Activated B cell treated with CpG ODN at 0.5 μM for 24 hours (primary cell): ENCODE measurements at regions not wholly inside any gene's neighbourhood (a gene's known extent, or its start where the extent isn't known, plus 50 kb on each side); places are given as distances from the start of the nearest gene placed in this dataset.

Experiments
- ATAC-seq: fragments of 200-7000 bp; cut with Tn5 transposase; one replicate; pipeline ENCODE4 v1.10.0; 2021; ENCODE audit warnings: low read depth, mild to moderate bottlenecking, moderate library complexity
- CTCF ChIA-PET: fragments of 350-600 bp; sonication (Branson Sonifier 250); formaldehyde crosslinking; loops from one replicate; lab custom pipeline; 2021; ENCODE audit warnings: antibody characterized with exemption; lab: Charles Lee
- POLR2A ChIA-PET: fragments of 350-600 bp; sonication (Branson Sonifier 250); formaldehyde crosslinking; loops from one replicate; lab custom pipeline; 2021; ENCODE audit warnings: antibody characterized with exemption; lab: Charles Lee
- DNase-seq: peaks from one replicate; pipeline ENCODE4 v3.0.0; 2022
- H3K27ac Mint-ChIP-seq: one replicate; pipeline ENCODE4 v1.8.0; 2020; ENCODE audit warnings: mixed read lengths
- H3K27me3 Mint-ChIP-seq: one replicate; pipeline ENCODE4 v1.8.0; 2021; ENCODE audit warnings: mixed read lengths
- H3K36me3 Mint-ChIP-seq: one replicate; pipeline ENCODE4 v1.8.0; 2021; ENCODE audit warnings: low read depth, mixed read lengths
- H3K4me1 Mint-ChIP-seq: one replicate; pipeline ENCODE4 v1.8.0; 2021; ENCODE audit warnings: mixed read lengths
- H3K4me3 Mint-ChIP-seq: one replicate; pipeline ENCODE4 v1.8.0; 2020; ENCODE audit warnings: mild to moderate bottlenecking, mixed read lengths
- H3K9me3 Mint-ChIP-seq: one replicate; pipeline ENCODE4 v1.8.0; 2020; ENCODE audit warnings: mixed read lengths
- CTCF ChIP-seq: fragments of 200-600 bp; IDR thresholded peaks from one replicate; pipeline ENCODE4 v1.8.0; 2022; ENCODE audit warnings: antibody characterized with exemption, mild to moderate bottlenecking
- intact Hi-C: fragments of 100-400 bp; cut with micrococcal nuclease; formaldehyde crosslinking; loops from one replicate; pipeline ENCODE4 v1.15.1; 2024

GRCh38 chr17:53668854-53669253, 153.9 kb upstream of the KIF2B start:
- ChIA-PET POLR2A (no interaction called here), CTCF (no interaction called here)
- DNase-seq = no peak
- Mint-ChIP-seq H3K36me3 (no peaks in the 10 kb centered on the region), H3K9me3 (peaks cover 20% of the 10 kb centered on the region), H3K4me3 (no peak overlapping the region), H3K27ac (no peak overlapping the region), H3K4me1 (no peaks in the 10 kb centered on the region), H3K27me3 (no peaks in the 10 kb centered on the region)
- no peak for ATAC-seq
- intact Hi-C loops = no loop called here
- no peak for TF ChIP-seq CTCF

- CTCF ChIA-PET = no interaction called here
- H3K27ac Mint-ChIP-seq = no peak overlapping the region
- H3K4me1 Mint-ChIP-seq = no peaks in the 10 kb centered on the region
- H3K36me3 Mint-ChIP-seq = no peaks in the 10 kb centered on the region
- POLR2A ChIA-PET = no interaction called here
- DNase-seq (no peak), ATAC-seq (no peak)
- intact Hi-C loops = no loop called here
- no peak for TF ChIP-seq CTCF
- H3K4me3 Mint-ChIP-seq = no peak overlapping the region
- no peaks in the 10 kb centered on the region for H3K27me3 Mint-ChIP-seq
- peaks cover 9% of the 10 kb centered on the region for H3K9me3 Mint-ChIP-seq
These were observed 160.1 kb upstream of the KIF2B start for GRCh38 chr17:53662608-53663007.

GRCh38 chr17:53659181-53659580, 163.5 kb upstream of the KIF2B start:
- no peak for DNase-seq
- Mint-ChIP-seq H3K4me1 (no peaks in the 10 kb centered on the region), H3K27me3 (no peaks in the 10 kb centered on the region), H3K4me3 (no peak overlapping the region), H3K36me3 (no peaks in the 10 kb centered on the region), H3K27ac (no peak overlapping the region), H3K9me3 (no peaks in the 10 kb centered on the region)
- POLR2A ChIA-PET = no interaction called here
- ATAC-seq = no peak
- intact Hi-C loops = no loop called here
- CTCF ChIA-PET = no interaction called here
- no peak for TF ChIP-seq CTCF

GRCh38 chr17:53655591-53655990, 167.1 kb upstream of the KIF2B start:
- no peaks in the 10 kb centered on the region for H3K36me3 Mint-ChIP-seq
- TF ChIP-seq CTCF = no peak
- no peaks in the 10 kb centered on the region for H3K4me1 Mint-ChIP-seq
- ATAC-seq = no peak
- no peaks in the 10 kb centered on the region for H3K9me3 Mint-ChIP-seq
- DNase-seq = no peak
- CTCF ChIA-PET = no interaction called here
- no peak overlapping the region for H3K27ac Mint-ChIP-seq
- POLR2A ChIA-PET = no interaction called here
- H3K4me3 Mint-ChIP-seq = no peak overlapping the region
- intact Hi-C loops = no loop called here
- H3K27me3 Mint-ChIP-seq = no peaks in the 10 kb centered on the region

GRCh38 chr17:53649201-53649600, 173.5 kb upstream of the KIF2B start:
- Mint-ChIP-seq H3K4me3 (no peak overlapping the region), H3K27ac (no peak overlapping the region), H3K4me1 (no peaks in the 10 kb centered on the region), H3K9me3 (no peaks in the 10 kb centered on the region), H3K36me3 (no peaks in the 10 kb centered on the region), H3K27me3 (no peaks in the 10 kb centered on the region)
- ChIA-PET POLR2A (no interaction called here), CTCF (interaction anchor here (0.5 kb wide), 1 partner anchor 36 kb away, joined by 3 read pairs; no protein-coding TSS in a partner anchor)
- TF ChIP-seq CTCF = no peak
- intact Hi-C loops = no loop called here
- DNase-seq (no peak), ATAC-seq (no peak)
